Lung (tissue), 11 donors: ENCODE measurements at regions not wholly inside any gene's neighbourhood (a gene's known extent, or its start where the extent isn't known, plus 50 kb on each side); places are given as distances from the start of the nearest gene placed in this dataset.

Experiments
- ATAC-seq: fragments of 200-7000 bp; cut with Tn5 transposase; one replicate; pipeline ENCODE4 v1.9.1; 2020; ENCODE audit warnings: moderate number of reproducible peaks; ENCODE audit not compliant: insufficient read depth, low FRiP score
- DNase-seq, 3 donors: peaks; one replicate each; pipeline ENCODE4 v3.0.0-alpha.2; 2013 to 2017
- H3K27ac ChIP-seq, 2 donors: one replicate each; pipeline ENCODE4 v1.5.1; 2013; ENCODE audit warnings: mild to moderate bottlenecking in 2 of 2, moderate library complexity in 2 of 2, control low read depth in 1 of 2, inconsistent platforms in 1 of 2, low read depth in 1 of 2, low read length in 1 of 2
- H3K27me3 ChIP-seq, 3 donors: one replicate each; pipeline ENCODE4 v1.5.1; 2013; ENCODE audit warnings: low read length in 2 of 3; ENCODE audit not compliant: control insufficient read depth in 3 of 3, insufficient read depth in 3 of 3
- H3K36me3 ChIP-seq, 4 donors: one replicate each; pipeline ENCODE4 v1.5.1; 2013; ENCODE audit warnings: low read length in 4 of 4, mild to moderate bottlenecking in 1 of 4, moderate library complexity in 1 of 4; ENCODE audit not compliant: control insufficient read depth in 4 of 4, insufficient read depth in 4 of 4
- H3K4me1 ChIP-seq, 5 donors: one replicate each; pipeline ENCODE4 v1.5.1; 2013; ENCODE audit warnings: low read length in 5 of 5, mild to moderate bottlenecking in 2 of 5, moderate library complexity in 1 of 5; ENCODE audit not compliant: control insufficient read depth in 5 of 5, insufficient read depth in 5 of 5
- H3K4me3 ChIP-seq: one replicate; pipeline ENCODE4 v1.5.1; 2013; ENCODE audit warnings: mild to moderate bottlenecking, control low read depth, moderate library complexity
- H3K9ac ChIP-seq, 2 donors: one replicate each; pipeline ENCODE4 v1.5.1; 2013; ENCODE audit warnings: low read length in 2 of 2, control low read depth in 1 of 2; ENCODE audit not compliant: insufficient read depth in 1 of 2
- H3K9me3 ChIP-seq, 4 donors: one replicate each; pipeline ENCODE4 v1.5.1; 2013; ENCODE audit warnings: low read length in 3 of 4, mild to moderate bottlenecking in 1 of 4, moderate library complexity in 1 of 4; ENCODE audit not compliant: control insufficient read depth in 4 of 4, insufficient read depth in 3 of 4
- WGBS, 2 donors: extraction: QIAGEN DNeasy Blood & Tissue Kit; methylation state at CpG; one replicate each; pipeline ENCODE4 v1.1.7; 2013; 5-methylcytosine and 5-hydroxymethylcytosine counted together
- TF ChIP-seq, protein P1 (sequence below): IDR thresholded peaks from 2 replicates; pipeline ENCODE4 v1.5.1; 2012; ENCODE audit warnings: mild to moderate bottlenecking; ENCODE audit errors: control extremely low read depth, extremely low read depth
- donor health status: control.
- donor health status: control.
- donor health status: Bipolar disorder and iron deficiency.
- donor health status: healthy.
- donor health status: DM: yes; HTN: yes; CAD: no.

DNA sequence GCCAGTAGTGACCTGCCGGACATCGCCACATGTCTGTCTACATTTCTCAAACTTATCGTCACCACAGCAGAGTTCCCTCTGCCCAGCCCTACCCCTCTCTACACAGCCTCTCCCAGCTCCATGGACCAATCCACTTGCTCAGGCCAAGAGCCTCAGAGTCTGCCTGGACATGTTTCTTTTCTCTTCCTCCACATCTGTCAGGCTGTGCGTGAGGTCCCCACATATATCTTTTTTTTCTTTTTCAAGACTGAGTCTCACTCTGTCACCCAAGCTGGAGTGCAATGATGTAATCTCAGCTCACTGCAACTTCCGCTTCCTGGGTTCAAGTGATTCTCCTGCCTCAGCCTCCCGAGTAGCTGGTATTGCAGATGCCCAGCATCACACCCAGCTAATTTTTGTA lies 62.7 kb upstream of the GGTA1 start:
- Histone ChIP-seq H3K27me3 (no peaks in the 10 kb centered on the region), H3K9ac (no peak overlapping the region), H3K9me3 (no peaks in the 10 kb centered on the region), H3K4me3 (no peak overlapping the region), H3K36me3 (no peaks in the 10 kb centered on the region), H3K4me1 (peaks cover 8 to 26% (median 14%) of the 10 kb centered on the region in 5 donors), H3K27ac (no peak overlapping the region)
- WGBS, 2 donors, result 63 to 75% methylated on average over 6 of the region's 6 CpGs
- ATAC-seq, result no peak
- peak in 1 of 3 donors; percentile 47 for DNase-seq
- TF ChIP-seq, protein P1, sequence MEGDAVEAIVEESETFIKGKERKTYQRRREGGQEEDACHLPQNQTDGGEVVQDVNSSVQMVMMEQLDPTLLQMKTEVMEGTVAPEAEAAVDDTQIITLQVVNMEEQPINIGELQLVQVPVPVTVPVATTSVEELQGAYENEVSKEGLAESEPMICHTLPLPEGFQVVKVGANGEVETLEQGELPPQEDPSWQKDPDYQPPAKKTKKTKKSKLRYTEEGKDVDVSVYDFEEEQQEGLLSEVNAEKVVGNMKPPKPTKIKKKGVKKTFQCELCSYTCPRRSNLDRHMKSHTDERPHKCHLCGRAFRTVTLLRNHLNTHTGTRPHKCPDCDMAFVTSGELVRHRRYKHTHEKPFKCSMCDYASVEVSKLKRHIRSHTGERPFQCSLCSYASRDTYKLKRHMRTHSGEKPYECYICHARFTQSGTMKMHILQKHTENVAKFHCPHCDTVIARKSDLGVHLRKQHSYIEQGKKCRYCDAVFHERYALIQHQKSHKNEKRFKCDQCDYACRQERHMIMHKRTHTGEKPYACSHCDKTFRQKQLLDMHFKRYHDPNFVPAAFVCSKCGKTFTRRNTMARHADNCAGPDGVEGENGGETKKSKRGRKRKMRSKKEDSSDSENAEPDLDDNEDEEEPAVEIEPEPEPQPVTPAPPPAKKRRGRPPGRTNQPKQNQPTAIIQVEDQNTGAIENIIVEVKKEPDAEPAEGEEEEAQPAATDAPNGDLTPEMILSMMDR, result no peak

DNA sequence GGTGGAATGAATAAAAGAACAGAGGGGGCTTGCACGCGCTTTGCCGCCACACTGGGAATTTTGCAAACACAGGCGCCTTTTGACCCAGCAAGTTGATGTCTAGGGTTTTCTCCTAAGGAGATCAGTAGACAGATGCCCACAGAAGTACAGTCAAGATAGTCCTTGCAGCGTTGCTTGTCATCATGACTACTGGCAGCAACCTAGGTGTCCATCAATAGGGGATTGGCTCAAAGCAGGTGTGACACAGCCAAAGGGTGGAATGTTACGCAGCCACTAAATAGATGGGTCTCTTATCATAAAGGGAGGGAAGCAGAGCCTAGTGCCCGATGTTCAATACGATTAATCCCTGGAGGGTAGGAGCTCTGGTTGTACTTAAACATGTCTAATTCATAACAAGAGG lies 63.8 kb upstream of the GGTA1 start:
- H3K9ac ChIP-seq, result no peak overlapping the region
- H3K9me3 ChIP-seq, result no peaks in the 10 kb centered on the region
- peaks cover 5 to 26% (median 13%) of the 10 kb centered on the region in 5 donors for H3K4me1 ChIP-seq
- H3K27me3 ChIP-seq, result no peaks in the 10 kb centered on the region
- DNase-seq, result no peak
- TF ChIP-seq, protein P1, result no peak
- no peak for ATAC-seq
- H3K36me3 ChIP-seq, result no peaks in the 10 kb centered on the region
- no peak overlapping the region for H3K27ac ChIP-seq
- H3K4me3 ChIP-seq, result no peak overlapping the region
- WGBS, 2 donors, result 97 to 99% methylated on average over 8 of the region's 8 CpGs

DNA sequence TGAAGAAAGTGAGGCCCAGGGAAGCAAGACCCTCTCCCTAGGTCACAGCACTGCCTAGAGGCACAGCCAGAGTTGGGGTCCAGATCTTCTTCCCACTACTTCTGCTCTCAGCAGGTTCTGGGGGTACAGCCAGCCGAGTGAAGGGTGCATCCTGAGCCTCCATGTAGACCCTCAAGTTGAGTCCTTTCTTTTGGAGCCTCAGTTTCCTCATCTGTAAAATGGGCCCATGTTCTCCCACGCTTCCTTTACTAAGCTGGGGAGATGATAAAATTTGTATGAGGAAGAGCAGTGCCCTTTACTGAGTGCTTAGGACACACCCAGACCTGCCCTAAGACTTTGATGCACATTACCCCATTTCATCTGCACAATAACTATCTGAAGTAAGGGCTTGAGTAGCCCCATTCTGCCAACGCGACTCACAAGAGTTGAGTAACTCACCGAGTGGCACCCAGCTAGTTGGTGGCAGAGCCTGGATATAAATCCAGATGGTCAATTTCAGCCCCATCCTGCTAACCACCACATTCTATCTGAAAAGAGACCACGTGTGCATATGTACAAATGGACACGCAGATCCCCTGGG lies 64.3 kb upstream of the GGTA1 start:
- Histone ChIP-seq H3K27me3 (no peaks in the 10 kb centered on the region), H3K36me3 (no peaks in the 10 kb centered on the region), H3K4me3 (no peak overlapping the region), H3K4me1 (peaks cover 5 to 29% (median 18%) of the 10 kb centered on the region in 5 donors), H3K9me3 (no peaks in the 10 kb centered on the region), H3K9ac (no peak overlapping the region), H3K27ac (no peak overlapping the region)
- TF ChIP-seq, protein P1, result no peak
- WGBS, 2 donors, result 90 to 93% methylated on average over 7 of the region's 7 CpGs
- no peak for ATAC-seq
- DNase-seq, result no peak
